H1 (cell line): ENCODE measurements at regions not wholly inside any gene's neighbourhood (a gene's known extent, or its start where the extent isn't known, plus 50 kb on each side); places are given as distances from the start of the nearest gene placed in this dataset.

Experiments used
- CHD7 ChIP-seq: fragments of 300-600 bp; sonication (generic); IDR thresholded peaks from 2 replicates; pipeline ENCODE4 v1.7.1; 2012; ENCODE audit warnings: low read length, moderate library complexity, mild to moderate bottlenecking, inconsistent platforms; ENCODE audit not compliant: insufficient replicate concordance
- EZH2 ChIP-seq: fragments of 200-600 bp; sonication (generic); IDR thresholded peaks from 2 replicates; pipeline ENCODE4 v1.7.1; 2012; ENCODE audit warnings: low read depth, mild to moderate bottlenecking, moderate library complexity, low read length, inconsistent platforms; ENCODE audit not compliant: severe bottlenecking
- SIN3A ChIP-seq, 2 experiments: IDR thresholded peaks in 1 of 2; conservative IDR thresholded peaks in 1 of 2; 2 replicates each; pipeline ENCODE4 v1.6.1; 2011 to 2012; ENCODE audit warnings: low read length in 2 of 2, improper control_type of control experiment in 1 of 2, low read depth in 1 of 2, mild to moderate bottlenecking in 1 of 2
- SIX5 ChIP-seq: IDR thresholded peaks from 2 replicates; pipeline ENCODE4 v1.6.1; 2011; ENCODE audit warnings: mild to moderate bottlenecking, low read depth, low read length
- SP4 ChIP-seq: IDR thresholded peaks from 2 replicates; pipeline ENCODE4 v1.6.1; 2012; ENCODE audit warnings: low read length, inconsistent platforms
- SRF ChIP-seq: IDR thresholded peaks from 2 replicates; pipeline ENCODE4 v1.6.1; 2011; ENCODE audit warnings: mild to moderate bottlenecking, low read depth, low read length, moderate library complexity
- TAF1 ChIP-seq: IDR thresholded peaks from 2 replicates; pipeline ENCODE4 v1.6.1; 2011; ENCODE audit warnings: mild to moderate bottlenecking, low read depth, low read length
- TF ChIP-seq, protein P1 (sequence below): IDR thresholded peaks from 2 replicates; pipeline ENCODE4 v1.6.1; 2011; ENCODE audit warnings: low read depth, mild to moderate bottlenecking, low read length; ENCODE audit not compliant: insufficient read depth

DNA sequence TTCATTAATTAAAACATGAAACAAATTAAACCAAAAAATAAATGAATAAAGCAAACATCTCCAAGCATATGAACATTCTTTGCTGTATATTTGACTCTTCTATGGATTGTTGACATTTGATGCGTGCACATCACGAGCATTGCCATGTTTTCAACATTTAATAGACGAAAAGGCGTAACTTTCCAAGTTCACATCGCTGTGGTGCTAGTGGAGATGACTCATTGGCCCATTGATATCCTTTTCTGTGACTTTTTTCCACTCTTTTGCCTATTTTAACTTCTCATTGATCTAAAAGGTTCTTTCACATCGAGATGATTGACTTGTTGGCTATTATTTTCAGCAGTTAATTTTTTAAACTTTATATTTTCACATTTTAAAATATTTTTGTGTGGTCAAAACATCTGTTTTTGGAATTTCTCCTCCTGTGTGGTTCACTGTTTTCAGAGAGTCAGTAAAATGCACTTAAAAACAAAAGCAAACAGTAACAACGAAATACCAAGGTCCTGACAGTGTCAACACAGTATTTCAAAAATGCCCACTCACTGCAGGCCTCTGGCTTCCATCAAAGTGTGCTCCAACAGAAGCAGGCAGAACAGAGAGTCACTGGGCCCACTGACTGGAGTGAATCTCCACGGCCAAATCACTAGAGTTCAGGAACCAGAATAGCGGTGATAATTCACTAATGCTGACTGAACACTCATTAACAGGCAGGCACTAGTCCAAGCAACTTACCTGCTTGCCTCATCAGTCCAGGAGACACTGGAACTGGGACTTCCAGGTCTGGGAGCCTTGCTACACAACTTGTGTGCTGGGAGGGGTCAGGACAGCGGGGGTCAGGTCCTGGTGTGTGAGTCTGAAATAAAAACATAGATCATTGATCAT is 372.2 kb upstream of the SMIM21 start (continued):
- TF ChIP-seq, protein P1, sequence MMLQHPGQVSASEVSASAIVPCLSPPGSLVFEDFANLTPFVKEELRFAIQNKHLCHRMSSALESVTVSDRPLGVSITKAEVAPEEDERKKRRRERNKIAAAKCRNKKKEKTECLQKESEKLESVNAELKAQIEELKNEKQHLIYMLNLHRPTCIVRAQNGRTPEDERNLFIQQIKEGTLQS: no peak
- TF ChIP-seq EZH2: no peak
- TF ChIP-seq SIN3A (conservative IDR thresholded peaks at IDR 0.05 in 1 of 2, IDR thresholded peaks at IDR 0.05 in 1 of 2; ENCODE audit: low read depth in 1 of 2, low read length in 2 of 2): no peak
- TF ChIP-seq SRF: no peak
- no peak for TF ChIP-seq SIX5
- TF ChIP-seq TAF1: no peak
- no peak for TF ChIP-seq SP4
- no peak for TF ChIP-seq CHD7
